ENCODE measurements at regions not wholly inside any gene's neighbourhood (a gene's known extent, or its start where the extent isn't known, plus 50 kb on each side); places are given as distances from the start of the nearest gene placed in this dataset.

- peaks cover 10% of the 10 kb centered on the region for H3K27me3 Mint-ChIP-seq
- no peaks in the 10 kb centered on the region for H3K36me3 Mint-ChIP-seq (ENCODE audit: low read depth)
- no peaks in the 10 kb centered on the region for H3K9me3 Mint-ChIP-seq
- no peak overlapping the region for H3K27ac Mint-ChIP-seq
- H3K4me3 Mint-ChIP-seq = no peak overlapping the region
- no peaks in the 10 kb centered on the region for H3K4me1 Mint-ChIP-seq (ENCODE audit: low read depth)
These were observed 97.0 kb upstream of the PREP start for GRCh38 chr6:105499931-105500330.

- Mint-ChIP-seq H3K4me3 (no peak overlapping the region), H3K27ac (no peak overlapping the region), H3K36me3 (ENCODE audit: low read depth) (no peaks in the 10 kb centered on the region), H3K4me1 (ENCODE audit: low read depth) (no peaks in the 10 kb centered on the region), H3K9me3 (no peaks in the 10 kb centered on the region), H3K27me3 (peaks cover 10% of the 10 kb centered on the region)
These were observed 96.4 kb upstream of the PREP start for GRCh38 chr6:105499136-105499870.

GRCh38 chr6:105497549-105497948 is 94.7 kb upstream of the PREP start:
- H3K9me3 Mint-ChIP-seq = no peaks in the 10 kb centered on the region
- H3K27ac Mint-ChIP-seq = no peak overlapping the region
- H3K4me3 Mint-ChIP-seq = no peak overlapping the region
- no peaks in the 10 kb centered on the region for H3K36me3 Mint-ChIP-seq (ENCODE audit: low read depth)
- H3K27me3 Mint-ChIP-seq = peaks cover 10% of the 10 kb centered on the region
- H3K4me1 Mint-ChIP-seq (ENCODE audit: low read depth) = peaks cover 7% of the 10 kb centered on the region

GRCh38 chr6:105495515-105495914 is 92.6 kb upstream of the PREP start:
- H3K4me3 Mint-ChIP-seq = no peak overlapping the region
- no peaks in the 10 kb centered on the region for H3K9me3 Mint-ChIP-seq
- H3K27me3 Mint-ChIP-seq = peaks cover 6% of the 10 kb centered on the region
- no peaks in the 10 kb centered on the region for H3K36me3 Mint-ChIP-seq (ENCODE audit: low read depth)
- peaks cover 7% of the 10 kb centered on the region for H3K4me1 Mint-ChIP-seq (ENCODE audit: low read depth)
- no peak overlapping the region for H3K27ac Mint-ChIP-seq

- Mint-ChIP-seq H3K4me3 (no peak overlapping the region), H3K36me3 (ENCODE audit: low read depth) (no peaks in the 10 kb centered on the region), H3K27ac (no peak overlapping the region), H3K4me1 (ENCODE audit: low read depth) (peaks cover 7% of the 10 kb centered on the region), H3K9me3 (no peaks in the 10 kb centered on the region), H3K27me3 (peaks cover 6% of the 10 kb centered on the region)
These were observed 91.8 kb upstream of the PREP start for GRCh38 chr6:105494688-105495087.

GRCh38 chr6:105493736-105494135 is 90.9 kb upstream of the PREP start:
- H3K27ac Mint-ChIP-seq = no peak overlapping the region
- no peaks in the 10 kb centered on the region for H3K36me3 Mint-ChIP-seq (ENCODE audit: low read depth)
- no peaks in the 10 kb centered on the region for H3K9me3 Mint-ChIP-seq
- H3K27me3 Mint-ChIP-seq = peaks cover 5% of the 10 kb centered on the region
- H3K4me1 Mint-ChIP-seq (ENCODE audit: low read depth) = peaks cover 7% of the 10 kb centered on the region
- H3K4me3 Mint-ChIP-seq = no peak overlapping the region

GRCh38 chr6:105492706-105493673 is 90.1 kb upstream of the PREP start:
- Mint-ChIP-seq H3K27me3 (peaks cover 3% of the 10 kb centered on the region), H3K27ac (peak overlapping the region; percentile 22)

GRCh38 chr6:105489216-105489530 is 86.3 kb upstream of the PREP start:
- Mint-ChIP-seq H3K27me3 (peaks cover 6% of the 10 kb centered on the region), H3K4me1 (ENCODE audit: low read depth) (peaks cover 17% of the 10 kb centered on the region), H3K36me3 (ENCODE audit: low read depth) (no peaks in the 10 kb centered on the region), H3K27ac (no peak overlapping the region), H3K4me3 (no peak overlapping the region), H3K9me3 (no peaks in the 10 kb centered on the region)

More at GRCh38 chr6:105492706-105493673, 90.1 kb upstream of the PREP start:
- H3K4me1 Mint-ChIP-seq (ENCODE audit: low read depth) = peaks cover 10% of the 10 kb centered on the region
- no peak overlapping the region for H3K4me3 Mint-ChIP-seq
- H3K9me3 Mint-ChIP-seq = no peaks in the 10 kb centered on the region
- no peaks in the 10 kb centered on the region for H3K36me3 Mint-ChIP-seq (ENCODE audit: low read depth)

GRCh38 chr6:105488516-105489215 is 85.8 kb upstream of the PREP start:
- Mint-ChIP-seq H3K27me3 (peaks cover 6% of the 10 kb centered on the region), H3K4me1 (ENCODE audit: low read depth) (peaks cover 22% of the 10 kb centered on the region), H3K9me3 (no peaks in the 10 kb centered on the region), H3K36me3 (ENCODE audit: low read depth) (no peaks in the 10 kb centered on the region), H3K4me3 (no peak overlapping the region), H3K27ac (no peak overlapping the region)

GRCh38 chr6:105487040-105487790 is 84.3 kb upstream of the PREP start:
- H3K27ac Mint-ChIP-seq = no peak overlapping the region
- no peaks in the 10 kb centered on the region for H3K36me3 Mint-ChIP-seq (ENCODE audit: low read depth)
- peaks cover 24% of the 10 kb centered on the region for H3K4me1 Mint-ChIP-seq (ENCODE audit: low read depth)
- no peak overlapping the region for H3K4me3 Mint-ChIP-seq
- H3K9me3 Mint-ChIP-seq = no peaks in the 10 kb centered on the region
- peaks cover 6% of the 10 kb centered on the region for H3K27me3 Mint-ChIP-seq

GRCh38 chr6:105485456-105485855 is 82.6 kb upstream of the PREP start:
- Mint-ChIP-seq H3K27me3 (peaks cover 6% of the 10 kb centered on the region), H3K4me3 (no peak overlapping the region), H3K9me3 (no peaks in the 10 kb centered on the region), H3K36me3 (ENCODE audit: low read depth) (no peaks in the 10 kb centered on the region), H3K27ac (no peak overlapping the region), H3K4me1 (ENCODE audit: low read depth) (peaks cover 32% of the 10 kb centered on the region)

GRCh38 chr6:105484238-105485161 is 81.6 kb upstream of the PREP start:
- Mint-ChIP-seq H3K27ac (peak overlapping the region; percentile 5), H3K4me1 (ENCODE audit: low read depth) (peaks cover 32% of the 10 kb centered on the region), H3K36me3 (ENCODE audit: low read depth) (no peaks in the 10 kb centered on the region), H3K9me3 (no peaks in the 10 kb centered on the region), H3K27me3 (peaks cover 6% of the 10 kb centered on the region), H3K4me3 (peak overlapping the region; percentile 1)

GRCh38 chr6:105483492-105483891 is 80.6 kb upstream of the PREP start:
- H3K27me3 Mint-ChIP-seq = peaks cover 6% of the 10 kb centered on the region
- H3K9me3 Mint-ChIP-seq = no peaks in the 10 kb centered on the region
- H3K4me3 Mint-ChIP-seq = no peak overlapping the region
- no peaks in the 10 kb centered on the region for H3K36me3 Mint-ChIP-seq (ENCODE audit: low read depth)
- H3K4me1 Mint-ChIP-seq (ENCODE audit: low read depth) = peaks cover 32% of the 10 kb centered on the region
- H3K27ac Mint-ChIP-seq = no peak overlapping the region

All from stimulated activated naive CD8-positive, alpha-beta T cell treated with anti-CD3 and anti-CD28 coated beads, Interleukin-15, Interleukin-2, amounts not matched to agents 100 ng/mL and 50 ng/mL, for 24 hours (primary cell).